ENCODE measurements at regions not wholly inside any gene's neighbourhood (a gene's known extent, or its start where the extent isn't known, plus 50 kb on each side); places are given as distances from the start of the nearest gene placed in this dataset.
"Not testable (repeated sequence)": the region's sequence is repeated elsewhere in the genome, so short reads cannot be mapped to it uniquely, and the experiment has no call there.

DNA sequence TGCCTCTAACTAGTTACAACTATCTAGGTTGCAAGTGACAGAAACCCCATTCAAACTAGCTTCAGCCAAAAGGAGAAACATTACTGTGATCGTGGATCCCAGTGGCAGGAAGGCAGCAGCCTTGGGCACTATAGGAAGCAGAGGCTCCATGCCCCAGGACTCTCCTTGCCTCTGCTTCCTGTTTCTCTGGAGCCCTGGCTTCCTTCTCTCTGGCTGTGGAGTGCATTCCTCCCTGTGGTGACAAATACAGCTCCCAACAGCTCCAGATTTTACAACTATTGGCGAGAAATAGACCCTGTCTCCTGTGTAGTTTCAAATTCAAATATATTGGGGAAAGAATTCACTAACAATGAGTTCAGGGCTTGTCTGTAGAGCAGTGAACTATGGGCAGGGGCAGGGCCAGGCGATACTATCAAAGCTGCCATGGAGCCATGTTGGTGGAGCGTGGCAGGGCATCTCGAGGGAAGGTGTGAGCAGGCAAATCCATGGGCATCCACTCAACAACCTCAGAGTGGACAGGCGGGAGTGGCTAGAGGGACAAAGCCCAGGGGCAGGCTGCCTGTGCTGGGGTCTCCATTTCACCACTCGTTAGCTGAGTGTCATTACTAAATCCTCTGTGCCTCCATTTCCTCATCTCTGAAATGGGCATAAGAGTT, 189.5 kb downstream of the ERCC6L2 start:
- DNase-seq (ENCODE audit: low read depth in 2 of 2), result no peak

DNA sequence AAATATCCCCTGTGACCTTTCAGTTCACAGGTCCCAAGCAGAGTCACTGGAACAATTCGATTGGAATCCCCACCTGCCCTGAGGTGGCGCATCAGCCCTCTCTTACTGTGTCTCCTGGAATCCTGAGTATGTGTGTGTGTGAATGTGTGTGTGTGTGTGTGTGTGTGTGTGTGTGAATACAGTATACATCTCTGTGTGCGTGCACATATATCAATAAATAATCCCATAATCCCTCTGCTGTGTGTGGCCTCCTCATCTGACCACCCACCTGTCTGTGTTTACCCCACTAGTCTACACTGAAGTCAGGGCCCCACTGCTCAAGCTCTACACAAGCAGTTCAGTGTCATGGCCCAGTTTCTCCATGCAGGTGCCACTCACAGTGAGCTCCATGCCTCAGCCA, 187.4 kb downstream of the ERCC6L2 start:
- no peak for DNase-seq (ENCODE audit: low read depth in 2 of 2)

DNA sequence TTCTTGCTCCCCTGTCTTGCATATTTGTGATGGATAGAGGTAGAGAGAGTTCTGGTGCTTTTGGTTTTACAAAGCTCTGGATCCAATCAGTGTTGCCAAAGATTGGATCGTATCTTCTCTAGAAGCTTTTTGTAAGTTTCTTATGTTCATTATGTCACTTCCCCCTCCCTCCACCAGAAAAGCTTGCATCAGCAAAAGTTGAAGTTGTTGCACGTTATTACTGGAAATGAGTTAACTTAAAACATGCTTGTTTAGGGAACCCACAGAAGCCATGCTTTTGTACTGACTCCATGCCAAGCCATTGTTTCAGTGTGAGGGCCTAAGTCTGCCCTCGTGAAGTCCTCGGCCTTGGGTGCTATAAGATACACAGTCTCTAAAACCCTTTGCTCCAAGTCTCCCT, 186.5 kb downstream of the ERCC6L2 start:
- peak; percentile 50 to 60 for DNase-seq (ENCODE audit: low read depth in 2 of 2)

DNA sequence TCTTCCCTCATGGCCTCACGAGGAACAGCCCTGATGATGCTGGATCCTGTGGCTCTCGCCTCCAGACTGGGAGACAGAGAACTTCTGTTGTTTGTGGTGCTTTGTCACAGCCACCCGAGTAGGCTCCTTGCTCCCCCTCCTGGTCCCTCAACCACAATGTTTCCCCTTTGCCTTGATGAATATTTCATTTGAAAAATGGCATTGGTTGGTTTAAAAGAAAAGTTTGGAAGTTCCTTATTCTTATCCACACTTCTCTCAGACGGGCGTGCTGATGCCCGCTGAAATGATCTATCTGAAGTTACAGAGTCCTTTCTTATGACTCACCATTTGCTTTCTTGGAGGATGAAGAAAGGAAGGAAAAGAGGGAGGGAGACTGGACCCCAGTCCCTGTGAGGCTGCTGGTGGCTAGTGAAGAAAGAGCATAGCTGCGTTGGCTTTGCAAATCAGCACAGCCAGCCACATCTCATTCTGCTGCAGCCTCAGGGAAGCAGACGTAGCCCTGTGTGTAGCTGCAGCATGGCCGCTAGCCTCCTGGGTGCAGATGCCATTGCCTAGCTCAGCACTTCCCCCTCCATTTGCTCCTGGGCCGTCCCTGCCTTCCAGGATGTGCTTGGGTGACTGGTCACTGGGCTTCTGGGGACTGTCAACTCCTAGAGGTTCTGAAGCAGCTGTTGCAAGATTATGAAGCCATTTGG, 185.9 kb downstream of the ERCC6L2 start:
- peak; percentile 42 to 51 for DNase-seq (ENCODE audit: low read depth in 2 of 2)

DNA sequence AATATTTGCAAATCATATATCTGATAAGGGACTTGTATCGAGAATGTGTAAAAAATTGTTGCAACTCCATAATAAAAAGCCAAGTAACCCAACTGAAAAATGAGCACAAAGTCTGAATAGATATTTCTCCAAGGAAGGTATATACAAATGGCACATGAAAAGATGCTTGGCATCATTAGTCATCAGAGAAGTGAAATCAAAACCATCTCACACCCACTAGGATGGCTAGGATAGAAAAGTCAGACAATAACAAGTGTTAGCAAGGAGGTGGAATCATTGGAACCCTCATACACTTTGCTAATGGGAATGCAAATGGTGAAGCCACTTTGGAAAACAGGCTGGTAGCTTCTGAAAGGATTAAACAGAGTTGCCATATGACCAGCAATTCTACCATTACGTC, 182.7 kb downstream of the ERCC6L2 start:
- DNase-seq (ENCODE audit: low read depth in 2 of 2), result no peak

DNA sequence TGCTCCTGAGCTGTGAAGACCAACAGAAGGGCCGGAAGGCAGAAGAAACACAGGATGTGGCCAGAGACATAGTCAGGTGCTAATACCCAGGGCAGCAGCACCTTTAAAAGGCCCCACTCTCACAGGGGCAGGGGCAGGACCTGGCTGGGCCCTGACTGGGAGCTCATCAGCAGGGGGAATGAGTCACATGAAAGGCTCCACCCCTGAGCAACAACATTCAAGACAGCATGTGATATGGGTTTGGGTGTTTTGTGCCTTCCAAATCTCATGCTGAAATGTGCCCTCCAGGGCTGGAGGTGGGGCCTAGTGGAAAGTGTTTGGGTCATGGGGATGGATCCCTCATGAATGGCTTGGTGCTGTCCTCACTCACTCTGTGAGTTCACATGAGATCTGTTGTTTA, 181.7 kb downstream of the ERCC6L2 start:
- DNase-seq (ENCODE audit: low read depth in 2 of 2), result no peak

DNA sequence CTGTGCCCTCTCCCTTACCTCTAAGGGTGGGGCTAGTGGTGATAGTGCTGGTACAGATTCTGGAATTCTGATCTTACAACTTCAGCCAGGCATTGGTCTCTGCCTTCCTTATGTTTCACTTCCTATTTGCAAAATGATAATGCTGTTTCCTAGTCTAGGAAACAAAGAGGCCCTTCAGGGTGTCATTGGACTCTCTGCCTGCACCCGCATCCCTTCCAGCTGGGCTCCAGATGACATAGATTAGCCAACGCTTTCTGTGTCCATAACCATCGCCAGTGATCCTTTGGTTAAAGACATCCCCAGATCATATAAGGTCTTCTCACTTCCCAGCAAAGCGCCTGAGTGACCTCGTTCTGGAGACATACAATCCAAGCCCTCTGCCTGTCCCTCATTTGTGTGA, 180.7 kb downstream of the ERCC6L2 start:
- no peak for DNase-seq (ENCODE audit: low read depth in 2 of 2)

DNA sequence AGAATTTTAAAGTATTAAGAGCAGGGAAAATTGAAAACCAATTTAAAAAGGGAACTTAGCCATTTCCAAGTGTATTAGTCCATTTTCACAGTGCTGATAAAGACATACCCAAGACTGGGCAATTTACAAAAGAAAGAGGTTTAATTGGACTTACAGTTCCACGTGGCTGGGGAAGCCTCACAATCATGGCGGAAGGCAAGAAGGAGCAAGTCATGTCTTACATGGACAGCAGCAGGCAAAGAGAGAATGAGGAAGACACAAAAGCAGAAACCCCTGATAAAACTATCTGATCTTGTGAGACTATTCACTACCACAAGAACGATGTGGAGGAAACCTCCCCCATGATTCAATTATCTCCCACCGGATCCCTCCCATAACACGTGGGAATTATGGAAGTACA, 178.8 kb downstream of the ERCC6L2 start:
- not testable (repeated sequence) for DNase-seq (ENCODE audit: low read depth in 2 of 2)

DNA sequence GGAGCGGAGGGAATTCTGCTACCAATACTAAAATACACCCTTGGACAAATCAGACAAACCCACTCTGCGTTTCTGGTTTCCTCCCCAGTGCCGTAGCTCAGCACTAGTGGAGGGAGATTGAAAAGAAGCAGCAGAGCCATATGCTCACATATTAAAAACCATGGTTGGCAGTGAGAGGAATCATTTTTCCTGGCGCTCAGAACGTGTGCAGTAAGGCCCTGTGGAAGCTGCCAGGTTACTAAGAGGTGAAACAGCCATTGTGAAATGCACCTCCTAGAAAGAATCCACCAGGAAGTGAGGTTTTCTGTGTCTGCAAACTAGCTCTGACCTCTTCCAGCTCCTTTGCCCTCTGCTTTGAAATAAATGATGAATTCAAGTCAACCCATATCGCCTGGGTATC, 177.2 kb downstream of the ERCC6L2 start:
- no peak for DNase-seq (ENCODE audit: low read depth in 2 of 2)

DNA sequence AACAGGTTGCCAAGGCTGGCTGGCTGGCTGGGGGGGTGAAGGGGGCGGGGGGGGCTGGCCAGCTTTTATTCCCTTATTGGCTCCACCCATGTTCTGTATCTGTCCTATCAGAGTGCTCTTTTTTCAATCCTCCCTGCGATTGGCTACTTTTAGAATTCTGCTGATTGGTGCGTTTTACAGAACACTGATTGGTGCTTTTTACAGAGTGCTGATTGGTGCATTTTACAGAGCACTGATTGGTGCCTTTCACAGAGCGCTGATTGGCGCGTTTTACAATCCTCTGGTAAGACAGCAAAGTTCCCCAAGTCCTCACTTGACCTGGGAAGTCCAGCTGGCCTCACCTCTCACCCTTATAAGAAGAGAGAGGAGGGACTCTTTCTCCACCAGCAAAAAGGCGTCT, 175.9 kb downstream of the ERCC6L2 start:
- DNase-seq (ENCODE audit: low read depth in 2 of 2), result no peak

DNA sequence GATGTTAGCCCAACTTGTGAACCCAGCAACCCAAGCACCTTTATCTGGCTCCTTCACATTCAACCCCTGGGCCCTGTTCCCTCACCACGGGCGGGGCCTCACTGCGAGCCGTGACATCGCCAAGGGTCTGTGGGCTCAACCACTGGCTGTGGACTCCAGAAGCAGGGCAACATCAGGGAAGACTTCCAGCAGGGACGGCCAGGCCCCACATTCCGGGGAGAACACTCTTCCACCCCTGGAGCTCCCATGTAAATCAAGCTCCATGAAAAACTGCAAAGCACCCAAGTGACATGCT, 175.3 kb downstream of the ERCC6L2 start:
- no peak for DNase-seq (ENCODE audit: low read depth in 2 of 2)

DNA sequence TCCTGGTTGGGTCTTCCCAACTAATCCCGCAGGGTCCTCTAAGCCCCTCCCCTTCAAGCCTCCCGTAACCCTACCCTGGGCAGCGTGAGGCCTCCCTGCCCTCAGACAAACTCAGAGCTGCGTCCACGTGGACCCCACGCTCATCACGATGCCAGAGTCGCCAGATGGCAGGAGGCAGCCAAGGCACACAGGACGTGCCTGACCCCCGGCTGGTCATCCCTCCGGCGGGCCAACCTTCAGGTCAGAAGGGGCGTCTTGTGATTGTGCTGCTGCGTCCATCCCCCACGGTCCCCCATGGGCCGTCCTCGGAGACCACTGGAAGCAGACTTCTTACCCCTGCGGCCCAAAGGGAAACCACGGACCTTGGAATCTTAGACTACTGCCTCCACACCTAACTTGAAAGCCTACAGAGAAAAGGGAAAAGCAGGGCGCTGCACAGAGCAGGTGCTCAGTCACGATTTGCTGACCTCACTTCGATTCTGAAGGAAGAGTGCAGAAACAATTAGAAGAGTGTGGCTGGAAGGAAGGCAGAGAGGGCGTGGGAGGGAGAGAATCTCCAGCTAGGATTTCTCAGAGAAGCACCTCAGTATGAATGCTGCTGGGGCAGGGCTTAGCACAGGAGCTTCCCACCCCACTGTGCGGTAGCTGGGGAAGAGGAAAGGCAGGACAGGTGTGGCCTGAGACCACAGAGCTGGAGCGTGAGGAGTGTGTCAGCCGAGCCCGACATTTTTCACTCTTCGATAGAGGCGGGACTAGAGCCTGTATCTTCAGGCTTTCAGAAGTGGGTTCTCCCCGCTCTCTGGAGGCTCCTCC, 174.8 kb downstream of the ERCC6L2 start:
- no peak for DNase-seq (ENCODE audit: low read depth in 2 of 2)

DNA sequence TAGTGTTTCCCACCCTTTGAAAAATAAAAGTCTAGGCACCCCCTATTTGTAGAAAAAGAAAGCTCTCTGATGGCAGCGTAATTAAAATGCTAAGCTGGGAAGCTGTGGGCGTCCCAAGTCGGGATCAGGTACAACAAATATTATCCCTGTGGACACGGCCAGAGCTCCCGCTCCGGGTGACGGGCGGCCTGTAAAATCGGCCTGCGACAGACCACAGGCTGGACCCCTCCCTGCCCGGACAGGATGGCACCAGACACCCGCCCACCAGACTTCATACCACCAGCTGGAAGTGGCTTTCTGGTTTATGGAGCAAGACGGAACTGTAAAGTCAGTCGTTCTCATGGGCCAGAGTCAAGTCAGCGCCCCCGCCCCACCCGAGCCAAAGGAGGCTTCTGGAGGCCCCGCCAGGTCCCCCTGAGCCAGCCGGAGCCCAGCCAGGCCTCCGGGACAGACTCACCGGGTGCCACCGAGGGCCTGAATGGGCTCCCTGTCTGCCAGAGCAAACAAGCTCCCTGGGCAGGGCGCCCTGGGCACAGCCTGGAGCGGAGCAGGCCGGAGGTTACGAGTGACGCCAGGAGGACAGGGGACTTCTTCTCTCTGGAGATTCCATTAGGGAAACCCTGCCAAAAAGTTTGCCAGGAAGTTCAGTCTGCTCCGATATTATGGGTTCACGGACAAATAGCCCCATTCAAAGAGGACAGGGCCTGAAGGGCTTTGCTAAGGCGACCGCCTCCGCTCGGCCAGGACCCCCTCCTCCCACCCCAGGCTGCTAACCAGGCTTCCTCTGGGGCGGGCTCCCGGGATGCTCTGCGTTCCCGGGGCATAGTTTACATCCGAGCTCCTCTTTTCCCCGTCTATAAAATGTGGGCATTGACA, 173.7 kb downstream of the ERCC6L2 start:
- no peak for DNase-seq (ENCODE audit: low read depth in 2 of 2)

DNA sequence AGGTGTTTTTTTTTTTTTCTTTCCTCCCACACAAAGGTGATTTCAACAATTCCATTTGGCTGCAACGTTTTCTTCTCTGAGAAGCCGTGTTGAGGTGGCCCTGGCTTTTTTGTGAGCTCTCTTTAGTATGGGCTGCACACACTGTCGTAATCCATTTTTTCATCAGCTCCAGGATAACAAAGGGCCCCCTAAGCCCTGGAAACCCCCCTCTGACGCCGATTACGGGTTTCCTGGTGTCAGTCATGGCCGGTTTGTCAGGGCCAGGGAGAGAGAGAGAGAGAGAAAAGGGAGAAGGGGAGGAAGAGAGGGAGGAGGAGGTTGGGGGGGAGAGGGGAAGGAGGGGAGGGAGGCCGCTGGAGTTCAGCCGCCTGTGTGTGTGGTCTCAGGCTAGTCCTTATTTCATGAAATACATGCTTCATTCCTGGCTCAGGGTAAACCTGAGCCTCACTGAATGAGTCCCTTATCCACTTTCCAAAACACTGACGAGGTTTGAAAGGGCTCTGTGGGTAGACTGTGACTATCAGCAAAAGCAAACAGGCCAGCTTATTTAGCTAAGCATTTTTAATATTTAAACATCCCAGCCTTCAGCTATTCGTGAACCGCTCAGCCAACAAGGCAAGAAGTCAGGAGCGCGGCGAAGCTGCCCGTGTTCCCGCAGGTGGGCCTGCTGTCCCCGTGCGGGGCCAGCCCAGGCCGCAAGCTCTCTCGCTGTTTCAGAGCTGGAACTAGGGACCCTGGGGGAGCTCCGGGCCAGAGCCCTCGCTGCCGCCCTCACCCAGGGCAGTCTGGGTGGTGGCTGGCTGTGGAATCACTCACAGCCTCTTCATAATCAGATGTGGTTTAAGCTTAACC, 172.8 kb downstream of the ERCC6L2 start:
- no peak for DNase-seq (ENCODE audit: low read depth in 2 of 2)

DNA sequence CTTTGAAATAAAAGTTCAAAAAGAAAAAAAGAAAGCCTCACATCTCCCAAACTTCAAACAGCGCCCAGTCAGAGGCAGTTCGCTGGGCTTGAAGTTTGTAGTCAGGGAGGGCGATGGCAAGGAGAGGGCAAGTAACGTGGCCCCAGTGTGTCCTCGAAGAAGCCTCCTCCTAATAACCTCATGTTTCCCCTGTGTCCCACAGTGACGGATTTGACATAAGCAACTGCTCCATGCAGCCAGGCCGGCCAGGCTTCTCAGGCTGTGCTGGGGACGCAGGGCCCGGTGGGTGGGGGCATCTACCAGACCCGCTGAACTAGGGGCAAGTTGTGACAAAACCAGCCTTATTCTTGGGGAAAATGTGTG, 172.2 kb downstream of the ERCC6L2 start:
- DNase-seq (ENCODE audit: low read depth in 2 of 2), result no peak

DNA sequence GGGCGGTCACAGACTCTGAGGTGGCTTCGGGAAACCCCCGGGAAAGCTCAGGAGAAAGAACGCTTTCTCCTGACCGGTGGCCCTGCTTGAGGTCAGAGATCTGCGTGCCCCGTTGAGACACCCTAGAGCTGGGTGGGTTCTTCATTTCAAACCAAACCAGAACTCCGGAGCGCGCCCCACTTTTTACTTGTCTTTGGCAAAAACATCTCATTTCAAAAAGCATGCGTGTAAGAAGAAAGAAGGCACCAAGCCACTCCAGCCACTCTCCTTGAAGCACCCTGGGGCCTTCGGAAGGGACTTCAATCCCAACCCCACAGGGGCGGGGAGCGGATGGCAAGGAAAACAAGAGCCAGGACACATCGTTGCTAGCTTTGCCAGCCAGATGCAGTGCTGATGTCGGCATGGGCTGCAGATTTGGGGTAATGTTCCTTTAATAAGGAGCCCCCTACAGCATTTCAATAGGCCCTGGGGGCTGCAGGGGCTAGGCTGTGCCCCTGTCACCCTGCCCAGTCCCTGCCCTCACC, 171.7 kb downstream of the ERCC6L2 start:
- no peak for DNase-seq (ENCODE audit: low read depth in 2 of 2)

DNA sequence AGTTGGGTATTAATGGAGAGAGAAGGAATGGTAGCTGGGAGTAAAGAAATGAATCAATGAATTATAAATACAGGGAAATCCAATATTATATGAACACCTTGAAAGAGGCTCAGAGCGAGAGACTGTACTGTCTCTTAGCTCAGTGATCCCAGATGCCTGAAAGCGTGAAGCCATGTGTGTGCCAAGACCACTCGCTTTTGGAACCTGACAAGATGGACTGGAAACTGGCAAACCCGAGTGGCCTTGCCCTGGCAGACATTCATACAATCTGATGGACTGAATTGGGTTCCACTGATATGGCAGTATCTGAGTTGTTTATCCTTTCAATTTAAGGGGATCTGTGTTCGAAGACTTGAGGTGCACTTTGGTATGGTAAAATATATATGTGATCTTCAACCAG, 170.3 kb downstream of the ERCC6L2 start:
- no peak for DNase-seq (ENCODE audit: low read depth in 2 of 2)

DNA sequence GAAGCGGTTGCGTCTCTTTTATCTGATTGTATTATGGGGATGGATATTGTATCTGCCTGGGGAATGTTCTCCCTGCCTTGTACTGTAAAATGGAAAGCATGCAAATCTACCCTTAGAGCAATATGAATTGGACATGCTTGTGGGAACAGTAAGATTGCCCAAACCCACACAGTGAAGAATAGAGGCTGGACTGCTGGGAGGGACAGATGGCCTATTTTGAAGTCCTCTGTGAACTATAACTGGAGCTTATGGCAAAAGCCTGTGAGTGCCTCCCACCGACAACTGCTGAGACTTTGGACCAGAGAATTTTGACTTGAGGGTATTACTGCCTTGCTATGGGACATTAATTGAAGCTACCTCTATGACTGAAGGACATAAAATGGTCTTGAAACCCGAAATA, 168.9 kb downstream of the ERCC6L2 start:
- DNase-seq (ENCODE audit: low read depth in 2 of 2), result no peak

DNA sequence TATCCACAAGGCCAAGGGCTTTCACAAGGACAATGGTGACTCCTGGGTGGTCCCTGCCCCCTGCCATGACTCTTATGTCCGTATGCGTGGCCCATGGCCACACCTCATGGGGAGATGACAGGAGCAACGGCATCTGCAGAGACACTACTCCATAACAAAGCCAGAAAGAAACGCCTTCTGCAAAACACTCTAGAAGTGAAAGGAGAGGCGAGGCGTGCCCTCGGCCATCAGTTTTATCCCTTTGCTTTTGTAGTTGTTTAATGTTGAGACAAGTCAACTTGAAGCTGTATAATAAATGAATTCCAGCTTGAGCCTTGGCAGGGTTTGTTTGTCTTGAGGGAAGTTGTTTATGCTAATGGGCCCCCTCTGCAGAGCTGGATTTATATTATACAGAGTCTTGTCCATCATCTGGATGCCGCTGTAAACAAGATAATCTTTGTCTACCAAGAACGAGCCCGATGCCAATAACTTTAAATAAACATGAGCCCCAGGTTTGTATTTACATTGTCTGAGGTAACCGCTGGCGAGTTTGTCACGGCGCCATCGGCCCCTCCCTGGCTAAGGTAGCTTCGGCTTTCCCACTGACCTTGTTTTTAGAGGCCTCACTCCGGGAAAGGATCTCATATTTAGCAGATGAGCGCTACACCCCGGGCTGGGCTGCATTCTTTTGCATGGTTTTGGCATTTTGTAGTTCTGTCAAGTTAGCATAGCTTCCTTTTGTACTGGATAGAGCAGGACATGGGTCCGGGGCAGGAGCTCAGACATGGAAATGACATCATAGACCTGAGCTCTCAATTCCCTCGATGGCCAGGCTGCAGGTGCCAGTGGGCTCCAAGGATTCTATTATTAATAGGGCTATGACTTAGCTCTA, 165.3 kb downstream of the ERCC6L2 start:
- no peak for DNase-seq (ENCODE audit: low read depth in 2 of 2)

DNA sequence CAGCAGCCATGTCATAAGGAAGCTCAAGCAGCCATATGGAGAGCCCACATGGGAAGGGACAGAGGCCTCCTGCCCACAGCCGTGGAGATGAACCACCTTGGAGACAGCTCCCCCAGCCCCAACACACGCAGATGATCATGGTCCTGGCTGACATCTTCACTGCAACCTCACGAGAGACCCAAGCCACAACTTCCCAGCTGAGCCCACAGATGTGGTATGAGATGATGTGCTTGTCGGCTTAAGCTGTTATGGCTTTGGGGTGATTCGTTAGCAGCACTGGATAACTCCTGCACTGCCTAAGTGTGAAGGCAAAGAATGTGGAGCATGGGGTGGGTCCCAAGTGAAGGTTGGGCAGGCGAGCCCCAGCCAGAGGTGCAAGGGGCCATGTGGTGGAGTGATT, 163.4 kb downstream of the ERCC6L2 start:
- DNase-seq (ENCODE audit: low read depth in 2 of 2), result no peak

Measured in fibroblast of skin of left biceps (primary cell).